ENCODE measurements at regions not wholly inside any gene's neighbourhood (a gene's known extent, or its start where the extent isn't known, plus 50 kb on each side); places are given as distances from the start of the nearest gene placed in this dataset.

DNA sequence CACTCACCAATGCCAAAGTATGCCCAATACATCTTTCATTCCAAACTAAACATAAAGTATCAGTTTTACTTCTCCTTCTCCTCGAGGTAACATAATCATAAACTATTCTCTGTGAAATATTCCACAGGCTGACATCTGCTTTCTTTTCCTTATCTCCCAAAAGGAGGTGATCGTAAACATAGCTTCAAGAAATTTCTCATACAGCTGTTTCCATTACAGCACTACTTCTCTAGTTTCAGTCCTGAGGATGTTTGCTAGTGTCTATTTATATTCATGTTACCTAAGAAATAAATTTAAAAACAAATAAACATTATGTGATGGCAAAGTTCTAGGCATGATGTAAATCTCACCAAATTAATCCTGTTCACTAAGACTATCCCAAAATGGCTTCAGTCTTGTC lies 90.1 kb upstream of the CPSF6 start:
- TF ChIP-seq, protein P1, sequence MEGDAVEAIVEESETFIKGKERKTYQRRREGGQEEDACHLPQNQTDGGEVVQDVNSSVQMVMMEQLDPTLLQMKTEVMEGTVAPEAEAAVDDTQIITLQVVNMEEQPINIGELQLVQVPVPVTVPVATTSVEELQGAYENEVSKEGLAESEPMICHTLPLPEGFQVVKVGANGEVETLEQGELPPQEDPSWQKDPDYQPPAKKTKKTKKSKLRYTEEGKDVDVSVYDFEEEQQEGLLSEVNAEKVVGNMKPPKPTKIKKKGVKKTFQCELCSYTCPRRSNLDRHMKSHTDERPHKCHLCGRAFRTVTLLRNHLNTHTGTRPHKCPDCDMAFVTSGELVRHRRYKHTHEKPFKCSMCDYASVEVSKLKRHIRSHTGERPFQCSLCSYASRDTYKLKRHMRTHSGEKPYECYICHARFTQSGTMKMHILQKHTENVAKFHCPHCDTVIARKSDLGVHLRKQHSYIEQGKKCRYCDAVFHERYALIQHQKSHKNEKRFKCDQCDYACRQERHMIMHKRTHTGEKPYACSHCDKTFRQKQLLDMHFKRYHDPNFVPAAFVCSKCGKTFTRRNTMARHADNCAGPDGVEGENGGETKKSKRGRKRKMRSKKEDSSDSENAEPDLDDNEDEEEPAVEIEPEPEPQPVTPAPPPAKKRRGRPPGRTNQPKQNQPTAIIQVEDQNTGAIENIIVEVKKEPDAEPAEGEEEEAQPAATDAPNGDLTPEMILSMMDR (IDR thresholded peaks at IDR 0.05; ENCODE audit: borderline replicate concordance, control extremely low read depth, extremely low read depth, insufficient read depth, missing control alignments) = no peak
- in situ Hi-C loops (cut with MboI; ENCODE audit: low sequenced_read_pairs, unreplicated experiment) = no loop called here

DNA sequence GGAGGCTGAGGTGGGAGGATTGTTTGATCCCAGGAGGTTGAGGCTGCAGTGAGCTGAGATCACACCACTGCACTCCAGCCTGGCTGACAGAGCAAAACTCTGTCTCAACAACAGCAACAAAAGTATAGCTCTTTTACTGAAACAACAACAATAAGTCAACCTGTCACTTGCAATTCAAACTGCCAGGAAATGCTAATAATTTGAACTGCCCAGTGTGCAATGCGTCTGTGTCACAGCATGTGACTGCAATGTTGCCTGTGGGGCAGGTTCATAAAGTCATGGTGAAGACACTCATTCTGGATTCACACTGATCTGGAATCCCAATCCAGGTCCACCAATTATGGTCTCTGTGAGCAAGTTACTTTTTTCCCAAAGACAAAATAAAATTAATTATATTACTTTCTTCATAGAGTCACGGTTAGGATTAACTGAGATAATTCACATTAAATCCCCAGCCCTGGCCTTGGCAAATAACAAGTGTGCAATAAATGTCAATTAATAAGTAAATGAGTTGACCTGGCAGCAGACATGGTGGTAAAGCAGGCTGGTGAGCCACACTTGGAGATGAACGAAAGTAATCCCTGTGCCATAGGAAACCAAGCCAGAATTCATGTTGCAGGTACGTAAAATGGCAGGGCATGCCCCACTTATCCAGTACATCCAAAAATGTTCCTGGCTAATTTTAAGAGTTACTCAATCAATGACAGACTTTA lies 89.1 kb upstream of the CPSF6 start:
- TF ChIP-seq, protein P1 (IDR thresholded peaks at IDR 0.05; ENCODE audit: borderline replicate concordance, control extremely low read depth, extremely low read depth, insufficient read depth, missing control alignments) = no peak
- no peak for DNase-seq (ENCODE audit: low spot score)
- in situ Hi-C loops (cut with MboI; ENCODE audit: low sequenced_read_pairs, unreplicated experiment) = loop anchor here (10.0 kb wide), 1 partner anchor 105 kb away; no protein-coding TSS in a partner anchor

More for the DNA sequence above, 90.1 kb upstream of the CPSF6 start:
- no peak for DNase-seq (ENCODE audit: low spot score)

DNA sequence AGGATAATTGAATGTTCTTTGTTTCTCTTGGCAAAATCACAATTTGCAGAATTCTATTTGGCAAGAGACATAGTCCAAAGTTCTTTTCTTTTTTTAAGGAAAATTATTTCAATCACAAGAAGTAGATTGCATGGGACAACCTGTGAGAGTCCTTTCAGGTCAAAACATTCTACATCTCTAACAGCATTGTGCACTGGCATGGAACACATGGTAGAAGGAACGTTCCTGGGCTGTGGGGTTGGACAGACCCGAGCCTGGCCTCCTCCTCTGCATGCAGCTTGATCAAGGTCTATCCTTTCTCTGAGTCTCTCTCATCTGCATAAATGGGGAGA lies 88.6 kb upstream of the CPSF6 start:
- TF ChIP-seq, protein P1 (IDR thresholded peaks at IDR 0.05; ENCODE audit: borderline replicate concordance, control extremely low read depth, extremely low read depth, insufficient read depth, missing control alignments) = no peak
- in situ Hi-C loops (cut with MboI; ENCODE audit: low sequenced_read_pairs, unreplicated experiment) = loop anchor here (10.0 kb wide), 1 partner anchor 104 kb away; no protein-coding TSS in a partner anchor
- no peak for DNase-seq (ENCODE audit: low spot score)

DNA sequence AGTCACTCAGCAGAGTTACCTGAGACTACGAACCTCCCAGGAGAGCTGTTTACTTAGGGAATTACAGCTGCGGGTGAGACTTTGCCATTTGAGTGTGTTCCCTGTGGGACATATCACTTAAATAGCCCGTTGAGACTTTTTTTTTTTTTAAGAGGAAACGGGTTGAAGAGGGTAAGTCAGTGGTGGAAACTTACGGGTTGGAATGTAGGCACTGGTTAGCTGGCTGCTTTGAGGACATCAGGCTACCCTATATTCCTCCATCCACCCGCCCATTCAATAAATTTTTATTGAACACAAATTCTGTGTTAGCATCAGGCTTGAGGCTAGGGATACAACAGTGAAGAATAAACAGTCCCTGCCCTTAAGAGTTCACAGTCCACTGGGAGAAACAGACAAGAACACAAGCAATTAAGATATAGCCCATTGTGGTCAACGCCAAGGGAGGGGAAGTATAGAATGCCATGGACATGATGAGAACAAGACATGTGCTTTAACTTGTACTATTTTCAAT lies 88.1 kb upstream of the CPSF6 start:
- TF ChIP-seq, protein P1 (IDR thresholded peaks at IDR 0.05; ENCODE audit: borderline replicate concordance, control extremely low read depth, extremely low read depth, insufficient read depth, missing control alignments) = no peak
- in situ Hi-C loops (cut with MboI; ENCODE audit: low sequenced_read_pairs, unreplicated experiment) = loop anchor here (10.0 kb wide), 1 partner anchor 103 kb away; no protein-coding TSS in a partner anchor
- no peak for DNase-seq (ENCODE audit: low spot score)

DNA sequence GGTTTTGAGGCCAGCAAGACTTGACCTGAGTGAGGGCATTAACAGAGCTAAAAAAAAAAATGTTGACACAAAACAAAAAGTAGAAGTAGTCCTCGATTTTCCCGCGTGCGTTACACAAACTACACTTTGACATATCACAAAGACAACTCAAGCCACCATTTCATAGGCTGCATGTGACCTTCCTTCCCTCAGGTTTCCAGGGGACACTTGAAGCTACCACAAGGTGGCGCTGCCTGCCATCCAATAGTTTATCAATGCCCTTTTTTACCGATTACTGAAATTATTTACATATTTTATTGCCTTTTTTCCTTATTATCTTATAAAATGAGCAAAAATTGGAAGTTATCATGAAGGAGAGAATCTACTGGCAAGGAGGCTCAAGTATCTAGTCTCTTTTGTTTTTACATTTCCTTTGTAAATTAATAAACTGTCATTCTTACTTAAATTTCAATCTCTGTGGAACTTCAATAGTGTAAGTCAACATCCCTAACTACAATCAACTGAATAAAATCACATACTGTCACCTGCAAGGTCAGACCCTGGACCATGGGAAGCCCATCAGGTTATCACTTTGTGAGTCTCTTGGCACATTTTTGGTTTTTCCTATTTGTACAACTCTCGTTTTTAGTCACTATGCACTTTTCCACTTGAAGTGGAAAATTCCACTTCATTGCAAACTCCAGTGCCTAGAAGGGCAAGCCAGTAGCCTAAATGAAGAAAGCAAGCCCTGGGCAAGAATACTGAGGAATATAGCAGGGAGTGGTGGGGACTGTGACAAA lies 84.6 kb upstream of the CPSF6 start:
- in situ Hi-C loops (cut with MboI; ENCODE audit: low sequenced_read_pairs, unreplicated experiment) = loop anchor here (10.0 kb wide), 1 partner anchor 100 kb away; no protein-coding TSS in a partner anchor
- peak; percentile 66 for DNase-seq (ENCODE audit: low spot score)
- TF ChIP-seq, protein P1 (IDR thresholded peaks at IDR 0.05; ENCODE audit: borderline replicate concordance, control extremely low read depth, extremely low read depth, insufficient read depth, missing control alignments) = peak; percentile 82

DNA sequence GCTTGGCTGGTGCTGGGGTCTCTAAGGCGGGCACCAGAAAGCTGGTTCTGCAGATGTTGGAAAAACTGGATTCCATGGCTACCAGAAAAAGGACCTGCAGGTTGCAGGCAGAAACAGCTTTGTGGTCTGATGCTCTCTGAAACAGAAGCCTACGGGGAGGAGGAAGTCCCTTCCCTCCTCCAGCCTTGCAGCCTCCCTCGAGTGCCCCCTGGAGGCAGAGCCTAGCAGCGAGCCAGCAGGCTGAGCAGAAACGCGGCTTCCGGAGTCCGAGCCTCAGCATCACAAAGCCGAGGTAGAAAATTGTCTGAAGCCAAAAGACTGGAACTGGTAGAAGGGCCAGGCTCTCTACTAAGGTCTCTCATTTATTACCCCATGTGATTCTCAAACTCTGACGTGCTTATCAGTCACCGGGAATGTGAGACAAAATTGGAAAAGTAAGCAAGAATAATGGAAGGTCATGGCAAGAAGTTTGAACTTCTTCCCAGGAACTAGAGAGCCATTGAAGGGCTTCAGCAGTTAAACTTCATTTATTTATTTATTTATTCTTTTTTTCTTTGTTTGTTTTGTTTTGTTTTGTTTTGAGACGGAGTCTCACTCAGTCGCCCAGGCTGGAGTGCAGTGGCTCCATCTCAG lies 82.2 kb upstream of the CPSF6 start:
- in situ Hi-C loops (cut with MboI; ENCODE audit: low sequenced_read_pairs, unreplicated experiment) = loop anchor here (10.0 kb wide), 1 partner anchor 98 kb away; no protein-coding TSS in a partner anchor

More for the DNA sequence above, 82.2 kb upstream of the CPSF6 start:
- TF ChIP-seq, protein P1 (IDR thresholded peaks at IDR 0.05; ENCODE audit: borderline replicate concordance, control extremely low read depth, extremely low read depth, insufficient read depth, missing control alignments) = peak; percentile 99
- DNase-seq (ENCODE audit: low spot score) = peak; percentile 82

Data from GM13976 (cell line).